NCI-H460 (cell line): ENCODE measurements at regions not wholly inside any gene's neighbourhood (a gene's known extent, or its start where the extent isn't known, plus 50 kb on each side); places are given as distances from the start of the nearest gene placed in this dataset.

Experiments used
- DNase-seq: peaks from one replicate; pipeline ENCODE4 v3.0.0-alpha.2; 2016; ENCODE audit warnings: low read depth; ENCODE audit errors: extremely low read depth

- no peak for DNase-seq
Measured at GRCh38 chr10:108471420-108471819, 1306.9 kb upstream of the SORCS1 start.

DNA sequence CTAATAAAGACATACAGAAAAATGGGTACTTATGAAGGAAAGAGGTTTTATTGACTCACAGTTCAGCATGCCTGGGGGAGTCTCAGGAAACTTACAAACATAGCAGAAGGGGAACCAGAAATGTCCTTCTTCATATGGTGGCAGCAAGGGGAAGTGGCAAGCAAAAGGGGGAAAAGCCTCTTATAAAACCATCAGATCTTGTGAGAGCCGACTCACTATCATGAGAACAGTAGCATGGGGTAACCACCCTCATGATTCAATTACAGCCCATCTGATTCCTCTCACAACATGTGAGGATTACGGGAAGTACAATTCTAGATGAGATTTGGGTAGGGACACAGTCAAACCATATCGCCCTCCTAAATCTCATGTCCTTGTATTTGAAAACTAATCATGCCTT lies 1305.4 kb upstream of the SORCS1 start:
- no peak for DNase-seq

DNA sequence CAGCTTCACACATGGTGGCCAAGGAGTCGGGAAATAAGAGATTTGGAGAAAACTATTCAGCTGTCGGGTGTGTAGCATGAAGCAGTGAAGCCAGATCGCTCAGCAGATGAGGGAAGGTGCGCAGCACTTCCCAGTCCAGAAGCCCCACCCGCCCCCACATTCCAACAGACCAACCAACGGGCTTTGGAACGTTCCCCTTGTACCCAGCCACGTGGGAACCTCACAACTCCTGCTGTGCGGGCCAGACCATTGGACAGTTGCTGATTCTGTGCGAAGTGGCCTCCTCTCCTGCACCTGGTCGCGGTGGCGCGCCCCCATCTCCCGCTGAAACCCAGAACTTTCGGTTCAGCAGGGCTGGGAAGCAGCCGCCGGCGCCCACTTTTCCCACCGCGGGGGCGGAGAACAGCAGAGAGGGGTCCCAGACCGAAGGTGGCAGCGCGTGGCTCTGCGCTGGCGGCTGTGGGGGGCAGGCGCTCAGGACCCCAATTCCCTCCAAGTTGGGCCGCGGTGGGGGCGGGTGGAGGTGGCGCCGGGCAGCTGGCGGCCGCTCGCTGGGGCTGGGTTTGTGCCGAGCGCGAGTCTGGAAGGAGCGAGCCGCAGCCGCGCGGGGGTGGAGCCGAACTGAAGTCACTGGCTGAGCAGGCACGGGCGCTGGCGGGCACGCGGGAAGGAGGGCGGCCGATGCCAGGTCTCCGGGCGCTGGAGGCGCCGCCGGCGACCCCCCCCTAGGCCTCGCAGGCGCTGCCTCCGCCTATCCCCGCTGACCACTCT lies 1301.5 kb upstream of the SORCS1 start:
- DNase-seq, result no peak

GRCh38 chr10:108462005-108462404 lies 1297.5 kb upstream of the SORCS1 start:
- no peak for DNase-seq

DNA sequence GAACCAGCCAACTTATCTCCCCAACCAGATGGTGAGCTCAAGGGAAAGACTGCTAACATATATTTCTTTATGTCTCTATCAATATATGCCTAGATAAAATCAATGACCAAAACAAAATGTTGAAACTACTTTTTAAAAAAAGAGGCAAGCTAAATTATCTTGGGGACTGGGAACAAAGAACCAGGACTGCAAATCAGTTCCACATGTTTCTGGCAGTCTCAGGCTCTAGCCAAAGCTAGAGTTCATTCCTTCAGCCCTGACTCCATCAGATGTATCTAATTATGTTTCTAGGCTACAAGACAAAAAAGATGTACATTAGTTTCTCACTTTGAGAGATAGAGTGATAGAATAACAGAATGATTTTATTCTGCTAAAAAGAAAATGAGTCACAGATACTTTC lies 1290.3 kb upstream of the SORCS1 start:
- DNase-seq, result no peak

GRCh38 chr10:108454224-108454623 lies 1289.7 kb upstream of the SORCS1 start:
- DNase-seq, result no peak

DNA sequence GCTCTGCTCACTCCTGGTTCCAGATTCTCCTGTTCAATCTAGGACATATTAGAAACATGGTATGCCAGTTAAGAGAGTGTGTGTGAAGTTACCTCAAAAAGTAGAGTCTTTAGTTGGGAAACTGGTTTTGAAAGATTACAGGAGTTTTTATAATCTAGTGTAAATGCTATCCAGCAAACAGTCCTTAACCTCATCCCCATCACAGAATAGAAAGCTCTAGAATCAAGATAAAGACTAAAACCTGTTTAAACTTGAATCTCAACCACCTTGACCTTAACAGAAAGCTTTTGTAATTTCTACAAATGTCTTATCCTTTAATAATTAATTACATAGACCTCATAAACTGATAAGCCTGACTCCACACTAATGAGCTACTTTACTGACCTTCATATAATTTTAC lies 1288.7 kb upstream of the SORCS1 start:
- no peak for DNase-seq

DNA sequence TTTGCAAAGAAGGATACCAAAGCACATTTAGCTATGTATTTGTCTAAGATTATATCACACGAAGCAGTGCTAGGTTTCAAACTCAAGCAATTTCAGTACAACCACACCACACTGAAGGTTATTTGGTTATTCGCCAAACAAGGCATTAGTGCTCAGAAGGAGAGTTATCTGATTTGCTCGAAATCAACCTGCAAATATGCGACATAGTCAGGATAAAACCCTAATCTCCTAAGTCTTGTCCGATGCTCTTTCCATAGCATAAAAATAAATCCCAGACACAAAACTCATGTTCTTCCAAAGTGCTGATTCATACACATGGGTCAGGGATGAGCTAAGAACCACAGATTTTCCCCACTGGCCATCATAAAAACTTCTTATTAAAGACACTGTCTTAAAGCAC lies 1288.0 kb upstream of the SORCS1 start:
- no peak for DNase-seq

GRCh38 chr10:108450280-108450679 lies 1285.8 kb upstream of the SORCS1 start:
- no peak for DNase-seq

- no peak for DNase-seq
Measured at GRCh38 chr10:108445746-108446145, 1281.2 kb upstream of the SORCS1 start.

DNA sequence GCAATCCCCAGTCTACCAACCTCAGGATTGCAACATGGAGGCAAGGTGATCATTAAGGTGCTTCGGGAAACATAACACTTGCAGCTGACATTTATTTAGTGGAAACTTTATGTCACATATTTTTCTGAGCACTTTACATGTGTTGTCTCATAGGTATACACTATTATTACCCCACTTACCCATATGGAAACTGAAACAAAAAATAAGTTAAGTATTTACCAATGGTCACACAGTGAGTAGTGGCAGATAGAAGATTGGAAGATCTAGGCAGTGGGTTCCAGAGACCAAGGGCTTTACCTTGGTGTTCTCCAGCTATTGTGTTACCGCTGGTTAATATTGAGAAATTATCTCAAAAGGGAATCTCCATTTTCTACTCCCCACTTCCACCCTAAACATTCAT lies 1279.1 kb upstream of the SORCS1 start:
- no peak for DNase-seq

DNA sequence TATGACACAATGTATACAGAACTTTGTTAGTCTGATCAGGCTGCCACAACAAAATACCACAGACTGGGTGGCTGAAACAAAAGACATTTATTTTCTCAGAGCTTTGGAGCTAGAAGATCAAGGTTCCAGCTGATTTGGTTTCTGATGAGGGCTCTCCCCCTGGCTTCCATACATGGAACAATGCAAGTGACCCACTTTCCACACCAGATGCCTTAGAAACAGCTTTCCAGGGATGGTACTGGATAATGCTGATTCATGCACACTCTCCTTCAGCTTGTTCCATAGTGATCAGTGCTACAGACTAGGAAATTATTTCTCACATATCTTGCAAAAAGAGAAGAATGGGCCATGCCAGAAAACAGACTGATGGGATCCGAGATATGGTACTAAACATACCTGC lies 1274.9 kb upstream of the SORCS1 start:
- no peak for DNase-seq

DNA sequence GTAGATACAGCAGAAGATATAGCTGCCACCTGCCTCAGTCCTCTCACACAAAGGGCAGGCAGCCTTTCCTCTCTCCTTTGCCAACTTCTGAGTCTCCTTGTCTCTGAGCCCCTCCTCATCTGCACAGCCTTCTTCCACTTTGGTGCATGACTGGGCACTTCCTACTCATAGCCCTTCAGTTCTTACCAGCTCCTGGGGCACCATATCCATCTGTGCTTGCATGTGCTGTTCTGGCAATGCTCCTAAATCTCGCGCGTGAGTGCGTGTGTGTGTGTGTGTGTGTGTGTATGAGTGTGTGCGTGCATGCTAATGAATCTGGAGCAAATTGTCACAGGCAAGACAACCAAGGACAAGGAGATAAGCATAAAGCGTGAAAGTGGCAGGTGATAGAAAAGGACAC lies 1271.6 kb upstream of the SORCS1 start:
- DNase-seq, result no peak

- no peak for DNase-seq
Measured at GRCh38 chr10:108434559-108435252, 1270.2 kb upstream of the SORCS1 start.

- no peak for DNase-seq
Measured at GRCh38 chr10:108427146-108427545, 1262.6 kb upstream of the SORCS1 start.

DNA sequence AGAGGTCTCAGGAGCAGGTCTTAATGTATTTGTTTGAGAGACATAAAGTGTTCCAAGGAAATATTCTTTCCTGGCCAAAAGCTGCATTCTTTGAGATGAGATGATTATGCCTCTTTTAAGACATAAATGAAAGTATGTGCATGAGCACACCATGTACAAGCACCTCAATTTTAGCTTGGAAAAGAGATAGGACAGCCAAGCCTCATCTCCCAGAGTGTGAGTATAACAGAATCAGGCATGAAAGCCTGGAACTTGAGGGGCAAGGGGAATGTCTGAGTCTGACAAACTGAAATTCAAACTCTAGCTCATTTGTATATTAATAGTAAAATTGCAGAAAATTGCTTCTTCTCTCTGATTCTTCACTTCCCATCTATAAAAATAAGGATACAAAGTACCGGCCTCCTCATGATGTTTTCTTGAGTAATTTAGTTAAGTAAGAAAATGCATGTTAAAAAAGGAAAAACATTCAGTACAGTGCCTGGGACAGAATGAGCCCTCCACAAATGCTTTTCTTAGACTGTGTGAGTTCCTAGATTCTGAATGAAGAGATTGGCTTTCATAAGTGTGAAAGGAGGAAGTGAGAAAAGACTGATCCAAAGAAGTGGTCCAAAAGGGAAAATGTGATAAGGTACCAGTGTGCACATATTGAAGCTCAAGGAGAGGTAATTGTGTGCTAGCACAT lies 1260.9 kb upstream of the SORCS1 start:
- no peak for DNase-seq

DNA sequence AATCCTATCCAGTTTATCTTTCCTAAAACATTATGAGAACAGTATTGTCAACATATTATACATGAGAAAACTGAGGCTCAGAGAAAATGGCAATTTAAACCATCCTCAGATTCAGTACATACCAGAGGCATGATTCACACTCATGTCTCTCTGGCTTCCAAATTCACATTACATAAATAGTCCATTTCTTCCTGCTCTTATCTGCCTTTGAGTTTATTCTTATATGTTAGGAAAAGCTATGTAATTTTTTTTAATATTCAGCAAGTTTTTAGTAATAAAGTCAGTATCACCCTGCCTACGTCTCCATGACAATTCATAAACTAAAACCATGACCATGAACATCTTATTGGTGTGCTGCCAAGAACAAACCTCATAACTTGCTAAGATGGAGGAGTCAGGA lies 1260.2 kb upstream of the SORCS1 start:
- DNase-seq, result no peak

- DNase-seq, result no peak
Measured at GRCh38 chr10:108422286-108422685, 1257.8 kb upstream of the SORCS1 start.

DNA sequence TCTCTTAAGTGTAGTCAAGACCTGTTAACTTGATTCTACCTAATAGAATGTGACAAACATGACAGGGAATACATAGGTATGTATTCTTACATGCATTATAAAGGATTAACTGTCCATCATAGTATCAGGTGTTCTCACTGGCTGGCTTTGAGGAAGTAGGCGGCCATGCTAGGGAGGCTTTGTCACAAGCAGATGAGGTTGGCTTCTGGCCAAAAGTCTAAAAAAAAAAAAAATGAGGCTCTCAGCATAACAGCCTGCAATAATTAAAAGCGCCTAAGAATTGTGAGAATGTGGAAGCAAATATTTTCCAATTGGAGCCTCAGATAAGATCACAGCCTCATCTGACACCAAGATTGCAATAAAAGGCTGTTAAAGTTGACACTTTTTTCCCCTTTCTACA lies 1256.8 kb upstream of the SORCS1 start:
- DNase-seq, result no peak

DNA sequence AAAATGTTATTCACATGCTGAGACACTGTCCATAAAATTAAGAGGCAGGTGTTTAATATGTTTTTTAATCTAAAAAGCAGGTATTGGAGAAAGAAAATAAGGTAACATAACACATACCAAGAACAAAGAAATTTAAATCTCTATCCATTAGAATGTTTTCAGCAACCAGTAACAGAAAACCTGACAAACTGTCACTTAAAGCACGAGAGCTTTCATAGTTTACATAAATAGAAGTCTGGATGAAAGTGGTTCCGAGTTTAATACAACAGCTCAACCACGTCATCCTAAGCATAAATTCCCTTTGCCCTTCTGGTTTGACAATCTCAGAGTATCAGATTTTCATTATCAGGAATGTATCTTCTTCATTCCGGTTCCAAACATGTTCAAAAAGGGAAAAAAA lies 1249.4 kb upstream of the SORCS1 start:
- DNase-seq, result no peak

GRCh38 chr10:108412323-108412722 lies 1247.8 kb upstream of the SORCS1 start:
- DNase-seq, result no peak

DNA sequence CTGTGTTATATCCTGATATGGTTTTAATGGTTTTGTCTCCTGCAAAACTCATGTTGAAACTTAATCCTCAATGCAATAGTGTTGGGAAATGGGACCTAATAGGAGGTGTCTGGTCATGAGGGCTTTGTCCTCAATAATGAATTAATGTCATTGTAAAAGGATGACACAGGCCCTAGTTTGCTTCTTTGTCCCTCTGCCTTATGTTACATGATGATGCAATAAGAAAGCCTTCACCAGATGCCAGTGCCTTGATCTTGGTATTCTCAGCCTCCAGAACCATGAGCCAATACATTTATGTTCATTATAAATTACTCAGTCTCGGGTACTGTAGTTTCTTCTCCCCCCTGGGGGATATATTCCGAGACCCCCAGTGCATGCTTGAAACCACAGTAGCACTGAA lies 1247.4 kb upstream of the SORCS1 start:
- DNase-seq, result no peak
